ENCODE measurements at regions not wholly inside any gene's neighbourhood (a gene's known extent, or its start where the extent isn't known, plus 50 kb on each side); places are given as distances from the start of the nearest gene placed in this dataset.

GRCh38 chr11:134742224-134742612, 330.2 kb upstream of the B3GAT1 start (continued):
- TF ChIP-seq GPBP1L1 (CRISPR knock-in tag; IDR thresholded peaks at IDR 0.05) (no peak), GPN1 (CRISPR knock-in tag; IDR thresholded peaks at IDR 0.05; ENCODE audit: borderline replicate concordance) (no peak), SOX6 (IDR thresholded peaks at IDR 0.05) (no peak), SOX6 (CRISPR knock-in tag; IDR thresholded peaks at IDR 0.05) (0 out of 2 replicates have a peak, but pooled peaks have one; percentile 24), NFATC3 (CRISPR knock-in tag; IDR thresholded peaks at IDR 0.05) (no peak), HOXA3 (CRISPR knock-in tag; IDR thresholded peaks at IDR 0.05) (peak; percentile 72), POGK (CRISPR knock-in tag; conservative IDR thresholded peaks at IDR 0.05) (no peak), KDM6A (CRISPR knock-in tag; IDR thresholded peaks at IDR 0.05; ENCODE audit: low read depth) (0 out of 2 replicates have a peak, but pooled peaks have one; percentile 16), ZNF772 (CRISPR knock-in tag; IDR thresholded peaks at IDR 0.05) (0 out of 2 replicates have a peak, but pooled peaks have one; percentile 24), ZHX2 (IDR thresholded peaks at IDR 0.05; ENCODE audit: low read depth) (0 out of 2 replicates have a peak, but pooled peaks have one; percentile 25), ZHX2 (CRISPR knock-in tag; IDR thresholded peaks at IDR 0.05; ENCODE audit: borderline replicate concordance) (no peak), HNRNPLL (IDR thresholded peaks at IDR 0.05; ENCODE audit: low read depth, low read length, poor library complexity, severe bottlenecking) (no peak), ZFP36L1 (CRISPR knock-in tag; IDR thresholded peaks at IDR 0.05) (0 out of 2 replicates have a peak, but pooled peaks have one; percentile 54), PITX1 (CRISPR knock-in tag; IDR thresholded peaks at IDR 0.05) (no peak), ZNF768 (CRISPR knock-in tag; IDR thresholded peaks at IDR 0.05) (no peak), CREB1 (IDR thresholded peaks at IDR 0.05) (0 out of 2 replicates have a peak, but pooled peaks have one; percentile 11), CREB1 (CRISPR knock-in tag; IDR thresholded peaks at IDR 0.05) (no peak), GABPA (IDR thresholded peaks at IDR 0.05; ENCODE audit: low read depth, low read length) (no peak), GABPA (CRISPR knock-in tag; IDR thresholded peaks at IDR 0.05; ENCODE audit: low read depth) (no peak), LCORL (IDR thresholded peaks at IDR 0.05) (0 out of 2 replicates have a peak, but pooled peaks have one; percentile 6), LCORL (CRISPR knock-in tag; IDR thresholded peaks at IDR 0.05) (no peak), ZBTB38 (CRISPR knock-in tag; IDR thresholded peaks at IDR 0.05) (no peak), NRL (CRISPR knock-in tag; IDR thresholded peaks at IDR 0.05; ENCODE audit: borderline replicate concordance) (no peak), FOXP1 (IDR thresholded peaks at IDR 0.05) (no peak), FOXP1 (CRISPR knock-in tag; IDR thresholded peaks at IDR 0.05) (peak; percentile 47)
